NT2/D1 (cell line): ENCODE measurements at regions not wholly inside any gene's neighbourhood (a gene's known extent, or its start where the extent isn't known, plus 50 kb on each side); places are given as distances from the start of the nearest gene placed in this dataset.

Source experiments
- YY1 ChIP-seq: IDR thresholded peaks from 2 replicates; pipeline ENCODE4 v1.6.1; 2011; ENCODE audit not compliant: insufficient read length, insufficient read depth
- ZNF274 ChIP-seq: IDR thresholded peaks from 2 replicates; pipeline ENCODE4 v1.6.1; 2011; ENCODE audit warnings: mild to moderate bottlenecking, low read depth, low read length

- TF ChIP-seq YY1 = no peak
- TF ChIP-seq ZNF274 = no peak
Measured at GRCh38 chr2:201947287-201947686, 86.4 kb upstream of the FZD7 start.
